ACC112 (cell line): ENCODE measurements at regions not wholly inside any gene's neighbourhood (a gene's known extent, or its start where the extent isn't known, plus 50 kb on each side); places are given as distances from the start of the nearest gene placed in this dataset.

Experiments used
- H2AFZ ChIP-seq: fragments of 200-600 bp; sonication (generic); one replicate; pipeline ENCODE4 v1.6.0; 2017; ENCODE audit warnings: antibody characterized with exemption, low read length; ENCODE audit not compliant: unreplicated experiment
- H3K27ac ChIP-seq: fragments of 200-600 bp; sonication (generic); 2 replicates; pipeline ENCODE4 v1.5.1; 2014; ENCODE audit warnings: low read depth, mild to moderate bottlenecking, antibody characterized with exemption, low read length, moderate library complexity
- H3K27me3 ChIP-seq: fragments of 200-600 bp; sonication (generic); 2 replicates; pipeline ENCODE4 v1.6.1; 2014; ENCODE audit warnings: mild to moderate bottlenecking, antibody characterized with exemption, low read length, moderate library complexity, mixed read lengths; ENCODE audit not compliant: insufficient read depth
- H3K36me3 ChIP-seq: fragments of 200-600 bp; sonication (generic); 2 replicates; pipeline ENCODE4 v1.6.1; 2016; ENCODE audit warnings: mild to moderate bottlenecking, antibody characterized with exemption, low read length, moderate library complexity, mixed read lengths; ENCODE audit not compliant: insufficient read depth
- H3K4me1 ChIP-seq: fragments of 200-600 bp; sonication (generic); one replicate; pipeline ENCODE4 v1.6.1; 2016; ENCODE audit warnings: low read length, mixed read lengths; ENCODE audit not compliant: insufficient read depth, unreplicated experiment, control insufficient read depth
- H3K4me3 ChIP-seq: fragments of 200-600 bp; sonication (generic); 2 replicates; pipeline ENCODE4 v1.5.1; 2014; ENCODE audit warnings: mild to moderate bottlenecking, low read depth, low read length
- H3K79me2 ChIP-seq: fragments of 200-600 bp; sonication (generic); one replicate; pipeline ENCODE4 v1.6.0; 2016; ENCODE audit warnings: low read length; ENCODE audit not compliant: control insufficient read depth, unreplicated experiment, insufficient read depth

DNA sequence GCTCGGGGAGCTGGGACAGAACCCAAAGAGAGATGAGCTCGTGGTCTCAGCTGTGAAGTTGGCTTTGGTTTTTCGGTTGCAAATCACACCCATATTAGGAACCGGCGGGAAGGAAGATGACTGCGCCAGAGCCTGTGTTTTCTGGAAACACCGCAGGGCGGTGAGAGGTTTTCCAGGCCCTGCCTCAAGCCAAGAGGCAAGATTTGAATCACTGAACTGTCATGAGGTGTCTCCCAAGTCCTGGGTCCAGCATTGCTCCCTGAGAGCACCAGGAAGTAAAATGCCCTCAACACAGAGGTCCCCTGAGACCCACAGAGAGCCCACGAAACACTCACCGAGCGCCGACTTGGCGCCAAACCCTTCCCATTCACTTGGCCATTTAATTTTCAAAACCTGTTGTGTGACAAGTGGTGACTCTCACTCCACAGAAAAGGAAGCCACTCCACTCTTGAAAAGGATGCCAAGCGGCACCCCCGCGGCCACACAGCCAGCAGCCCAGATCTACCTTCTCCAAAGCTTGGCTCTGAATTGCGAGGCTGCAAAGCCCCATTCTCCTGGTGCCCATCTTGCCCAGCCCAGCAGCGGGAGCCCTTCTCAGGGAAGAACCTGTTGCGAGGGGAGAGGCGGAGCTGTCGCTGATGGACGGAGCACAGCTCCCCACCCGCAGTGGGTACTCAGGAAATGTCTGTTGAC lies 99.0 kb upstream of the RUNX3 start:
- Histone ChIP-seq H3K79me2 (no peaks in the 10 kb centered on the region), H3K27ac (no peak overlapping the region), H3K27me3 (peaks cover 14% of the 10 kb centered on the region), H3K4me3 (no peak overlapping the region), H3K36me3 (no peaks in the 10 kb centered on the region), H2AFZ (no peak overlapping the region), H3K4me1 (no peaks in the 10 kb centered on the region)

GRCh38 chr1:25028587-25028906 lies 98.5 kb upstream of the RUNX3 start:
- no peaks in the 10 kb centered on the region for H3K79me2 ChIP-seq
- H3K36me3 ChIP-seq: no peaks in the 10 kb centered on the region
- H2AFZ ChIP-seq: no peak overlapping the region
- H3K4me1 ChIP-seq: no peaks in the 10 kb centered on the region
- no peak overlapping the region for H3K4me3 ChIP-seq
- H3K27me3 ChIP-seq: peaks cover 14% of the 10 kb centered on the region
- H3K27ac ChIP-seq: no peak overlapping the region

GRCh38 chr1:25027822-25028586 lies 97.9 kb upstream of the RUNX3 start:
- peaks cover 14% of the 10 kb centered on the region for H3K27me3 ChIP-seq
- no peak overlapping the region for H3K27ac ChIP-seq
- H3K79me2 ChIP-seq: no peaks in the 10 kb centered on the region
- no peaks in the 10 kb centered on the region for H3K36me3 ChIP-seq
- H3K4me3 ChIP-seq: no peak overlapping the region
- H3K4me1 ChIP-seq: peaks cover 4% of the 10 kb centered on the region
- no peak overlapping the region for H2AFZ ChIP-seq

- H3K4me3 ChIP-seq: no peak overlapping the region
- H3K4me1 ChIP-seq: peaks cover 10% of the 10 kb centered on the region
- no peaks in the 10 kb centered on the region for H3K36me3 ChIP-seq
- no peaks in the 10 kb centered on the region for H3K79me2 ChIP-seq
- no peak overlapping the region for H3K27ac ChIP-seq
- peaks cover 14% of the 10 kb centered on the region for H3K27me3 ChIP-seq
- H2AFZ ChIP-seq: no peak overlapping the region
Observed at GRCh38 chr1:25026730-25027450, 96.8 kb upstream of the RUNX3 start.

GRCh38 chr1:25026304-25026703 lies 96.2 kb upstream of the RUNX3 start:
- Histone ChIP-seq H3K36me3 (no peaks in the 10 kb centered on the region), H3K4me3 (no peak overlapping the region), H3K79me2 (no peaks in the 10 kb centered on the region), H3K4me1 (peaks cover 14% of the 10 kb centered on the region), H2AFZ (no peak overlapping the region), H3K27ac (no peak overlapping the region), H3K27me3 (peaks cover 14% of the 10 kb centered on the region)

DNA sequence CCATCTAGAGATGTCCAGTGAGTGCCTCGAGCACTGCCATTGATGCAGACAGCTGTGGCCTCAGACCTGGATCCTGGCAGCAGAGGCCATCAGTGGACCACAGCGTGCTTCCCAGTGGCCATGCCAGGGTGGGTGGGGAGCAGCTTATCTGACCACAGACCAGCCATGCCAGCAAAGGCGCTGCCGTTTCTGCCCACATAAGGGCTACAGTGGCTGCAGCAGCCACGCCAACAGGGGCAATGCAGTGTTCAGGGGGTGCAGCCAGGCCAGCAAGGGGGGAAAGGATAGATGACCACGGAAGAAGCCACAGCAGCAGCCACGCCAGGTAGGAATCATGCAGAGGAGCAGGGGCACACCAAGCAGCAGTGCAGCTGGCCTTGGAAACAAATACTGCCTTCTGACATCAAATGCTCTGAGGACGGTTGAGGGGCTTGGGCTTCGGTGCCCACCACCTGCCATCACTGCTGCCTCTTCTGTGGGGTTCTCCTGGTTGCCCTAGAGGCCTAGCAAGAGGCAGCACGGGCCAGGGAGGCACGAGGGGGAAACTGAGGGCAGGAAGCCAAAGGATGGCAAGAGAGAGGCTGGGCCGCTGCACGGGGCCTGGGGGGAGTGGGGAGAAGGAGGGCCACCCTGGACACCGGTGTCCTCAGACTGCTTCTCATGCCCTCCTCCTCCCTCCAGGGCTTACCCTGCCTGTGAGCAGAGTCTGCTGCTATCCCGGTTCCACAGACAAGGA lies 94.7 kb upstream of the RUNX3 start:
- H3K79me2 ChIP-seq: no peaks in the 10 kb centered on the region
- no peaks in the 10 kb centered on the region for H3K36me3 ChIP-seq
- H3K4me1 ChIP-seq: peaks cover 14% of the 10 kb centered on the region
- no peak overlapping the region for H2AFZ ChIP-seq
- H3K4me3 ChIP-seq: no peak overlapping the region
- H3K27me3 ChIP-seq: peaks cover 12% of the 10 kb centered on the region
- no peak overlapping the region for H3K27ac ChIP-seq

DNA sequence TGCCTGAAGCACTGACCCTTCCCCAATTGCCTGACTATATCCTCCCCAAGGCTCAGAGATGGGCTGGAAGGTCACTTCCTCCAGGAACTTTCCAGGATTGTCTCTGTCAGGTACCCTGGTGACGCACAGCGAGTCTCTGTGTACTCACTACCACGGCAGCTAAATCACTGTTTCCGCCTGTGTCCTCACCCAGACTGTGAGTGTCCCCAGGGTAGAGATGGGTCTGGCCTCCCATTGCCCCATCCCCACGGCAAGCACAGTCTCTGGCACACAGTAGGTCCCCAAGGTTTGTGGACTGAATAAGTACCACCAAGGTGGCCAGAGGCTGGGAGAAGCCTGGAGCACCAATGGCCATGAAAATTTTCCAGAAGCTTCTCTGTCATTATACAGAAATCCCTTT lies 93.8 kb upstream of the RUNX3 start:
- H3K4me1 ChIP-seq: peaks cover 14% of the 10 kb centered on the region
- H3K4me3 ChIP-seq: no peak overlapping the region
- H3K27ac ChIP-seq: no peak overlapping the region
- H3K36me3 ChIP-seq: no peaks in the 10 kb centered on the region
- H2AFZ ChIP-seq: no peak overlapping the region
- no peaks in the 10 kb centered on the region for H3K79me2 ChIP-seq
- peaks cover 3% of the 10 kb centered on the region; the same call in 1 of the 2 replicates for H3K27me3 ChIP-seq

DNA sequence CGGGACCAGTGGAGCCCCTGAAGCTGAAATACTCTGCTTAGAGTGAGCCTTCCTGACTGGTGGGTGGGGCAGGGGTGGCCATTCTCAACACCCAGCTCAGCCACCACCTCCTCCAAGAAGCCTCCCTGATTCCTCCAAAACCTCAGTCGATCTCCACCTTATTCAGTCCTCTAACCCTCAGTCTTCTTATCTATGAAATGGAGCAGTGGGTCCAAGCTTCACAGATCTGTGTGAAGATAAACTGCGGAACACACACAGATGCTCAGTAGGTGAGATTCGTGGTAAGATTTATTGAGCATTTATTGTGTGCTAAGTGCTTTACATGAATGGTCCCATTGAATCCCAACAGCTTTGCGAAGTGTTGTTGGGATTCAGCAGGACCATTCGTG lies 93.1 kb upstream of the RUNX3 start:
- Histone ChIP-seq H3K79me2 (no peaks in the 10 kb centered on the region), H3K27me3 (no peaks in the 10 kb centered on the region), H3K4me1 (peaks cover 14% of the 10 kb centered on the region), H2AFZ (no peak overlapping the region), H3K27ac (peak overlapping the region; percentile 63; the same call in 1 of the 2 replicates), H3K36me3 (no peaks in the 10 kb centered on the region), H3K4me3 (no peak overlapping the region)

DNA sequence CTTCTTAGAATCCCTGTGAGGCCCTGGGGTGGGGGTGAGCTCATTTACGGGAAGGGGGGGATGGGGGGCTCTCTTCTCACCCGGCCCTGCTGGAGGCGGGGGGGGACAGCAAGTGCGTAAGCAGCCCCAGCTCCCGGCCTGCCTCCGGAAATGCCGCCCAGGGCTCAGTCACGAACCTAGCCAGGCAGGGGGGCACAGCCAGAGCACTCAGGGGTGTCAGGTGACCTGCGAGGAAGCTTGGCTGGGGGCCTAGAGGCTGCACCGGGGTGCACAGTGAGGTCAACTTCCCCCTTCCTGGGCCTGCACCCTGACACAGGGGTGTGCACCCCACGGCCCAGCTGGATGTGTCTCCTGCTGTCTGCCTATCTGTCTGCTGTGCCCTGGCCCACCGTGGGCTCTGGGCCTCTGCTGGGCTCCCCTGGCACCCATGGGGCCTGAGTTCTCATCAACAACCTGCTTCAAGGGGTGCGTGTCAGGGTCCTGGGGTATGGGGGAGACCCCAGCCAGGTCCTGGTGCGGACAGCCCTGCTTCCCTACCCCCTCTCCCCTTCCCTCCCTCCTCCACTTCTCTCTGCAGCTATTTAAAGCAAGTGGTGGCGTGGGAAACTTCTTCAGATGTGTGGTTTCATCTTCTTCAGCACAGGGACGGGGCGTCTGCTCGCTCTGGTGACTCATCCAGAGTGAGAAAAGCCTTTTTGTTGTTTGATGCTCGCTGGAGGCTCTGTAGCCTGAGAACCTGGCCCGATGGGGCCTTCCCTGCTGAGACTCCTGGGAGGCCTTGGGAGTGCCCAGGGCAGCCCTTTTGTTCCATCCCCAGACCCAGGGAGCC lies 92.5 kb upstream of the RUNX3 start:
- peak overlapping the region; percentile 71; the same call in 1 of the 2 replicates for H3K27ac ChIP-seq
- H3K79me2 ChIP-seq: no peaks in the 10 kb centered on the region
- no peak overlapping the region for H2AFZ ChIP-seq
- H3K4me1 ChIP-seq: peaks cover 14% of the 10 kb centered on the region
- H3K36me3 ChIP-seq: no peaks in the 10 kb centered on the region
- H3K27me3 ChIP-seq: no peaks in the 10 kb centered on the region
- no peak overlapping the region for H3K4me3 ChIP-seq
